GM12875 (cell line): ENCODE measurements at regions not wholly inside any gene's neighbourhood (a gene's known extent, or its start where the extent isn't known, plus 50 kb on each side); places are given as distances from the start of the nearest gene placed in this dataset.
"Not testable (repeated sequence)": the region's sequence is repeated elsewhere in the genome, so short reads cannot be mapped to it uniquely, and the experiment has no call there.

Experiments used
- H3K4me3 ChIP-seq: one replicate; pipeline ENCODE4 v1.5.1; 2011; ENCODE audit warnings: low read depth, low read length, control low read depth
- TF ChIP-seq, protein P1 (sequence below): IDR thresholded peaks from 2 replicates; pipeline ENCODE4 v1.5.1; 2011; ENCODE audit warnings: low read depth, mild to moderate bottlenecking, control low read depth, inconsistent platforms, low read length, moderate library complexity, borderline replicate concordance; ENCODE audit not compliant: insufficient read depth

DNA sequence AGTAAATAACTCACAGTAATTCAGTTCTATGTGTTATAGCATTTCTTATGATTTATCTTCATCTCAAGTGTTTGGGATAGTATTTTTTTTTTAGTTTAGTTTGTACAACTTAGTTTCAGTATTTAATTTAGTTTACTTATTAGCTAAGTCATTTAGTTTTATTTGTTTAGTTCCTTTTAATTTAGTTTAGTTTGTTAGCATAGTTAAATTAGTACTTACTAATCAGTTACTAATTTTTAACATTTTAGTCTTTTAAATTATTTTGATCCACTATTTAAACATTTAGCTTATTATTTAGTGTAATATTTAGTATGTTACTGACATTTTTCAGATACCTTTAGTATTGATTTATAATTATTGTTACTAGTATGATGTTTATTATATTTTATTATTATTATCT, 85.2 kb upstream of the SIPA1L2 start:
- H3K4me3 ChIP-seq: no peak overlapping the region
- TF ChIP-seq, protein P1, sequence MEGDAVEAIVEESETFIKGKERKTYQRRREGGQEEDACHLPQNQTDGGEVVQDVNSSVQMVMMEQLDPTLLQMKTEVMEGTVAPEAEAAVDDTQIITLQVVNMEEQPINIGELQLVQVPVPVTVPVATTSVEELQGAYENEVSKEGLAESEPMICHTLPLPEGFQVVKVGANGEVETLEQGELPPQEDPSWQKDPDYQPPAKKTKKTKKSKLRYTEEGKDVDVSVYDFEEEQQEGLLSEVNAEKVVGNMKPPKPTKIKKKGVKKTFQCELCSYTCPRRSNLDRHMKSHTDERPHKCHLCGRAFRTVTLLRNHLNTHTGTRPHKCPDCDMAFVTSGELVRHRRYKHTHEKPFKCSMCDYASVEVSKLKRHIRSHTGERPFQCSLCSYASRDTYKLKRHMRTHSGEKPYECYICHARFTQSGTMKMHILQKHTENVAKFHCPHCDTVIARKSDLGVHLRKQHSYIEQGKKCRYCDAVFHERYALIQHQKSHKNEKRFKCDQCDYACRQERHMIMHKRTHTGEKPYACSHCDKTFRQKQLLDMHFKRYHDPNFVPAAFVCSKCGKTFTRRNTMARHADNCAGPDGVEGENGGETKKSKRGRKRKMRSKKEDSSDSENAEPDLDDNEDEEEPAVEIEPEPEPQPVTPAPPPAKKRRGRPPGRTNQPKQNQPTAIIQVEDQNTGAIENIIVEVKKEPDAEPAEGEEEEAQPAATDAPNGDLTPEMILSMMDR: no peak

DNA sequence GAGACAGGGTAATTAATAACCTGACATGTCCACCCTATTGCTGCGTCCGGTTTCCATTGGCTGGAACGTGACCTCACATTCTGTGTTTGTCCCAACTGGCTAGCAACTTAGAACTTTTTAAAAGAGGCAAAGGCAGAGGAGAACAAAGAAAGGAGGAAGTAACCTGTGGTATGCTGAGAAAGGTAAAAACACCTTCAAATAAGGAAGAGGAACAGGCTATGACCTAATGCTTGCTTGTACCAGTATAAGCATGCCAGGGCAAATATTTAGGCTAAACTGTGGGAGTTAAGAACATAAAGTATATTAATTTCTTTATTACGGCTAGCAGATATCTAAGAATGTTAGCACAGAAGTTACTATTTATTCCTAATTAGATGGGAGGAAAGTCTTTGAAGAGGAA, 87.3 kb upstream of the MAP10 start:
- H3K4me3 ChIP-seq: not testable (repeated sequence)

DNA sequence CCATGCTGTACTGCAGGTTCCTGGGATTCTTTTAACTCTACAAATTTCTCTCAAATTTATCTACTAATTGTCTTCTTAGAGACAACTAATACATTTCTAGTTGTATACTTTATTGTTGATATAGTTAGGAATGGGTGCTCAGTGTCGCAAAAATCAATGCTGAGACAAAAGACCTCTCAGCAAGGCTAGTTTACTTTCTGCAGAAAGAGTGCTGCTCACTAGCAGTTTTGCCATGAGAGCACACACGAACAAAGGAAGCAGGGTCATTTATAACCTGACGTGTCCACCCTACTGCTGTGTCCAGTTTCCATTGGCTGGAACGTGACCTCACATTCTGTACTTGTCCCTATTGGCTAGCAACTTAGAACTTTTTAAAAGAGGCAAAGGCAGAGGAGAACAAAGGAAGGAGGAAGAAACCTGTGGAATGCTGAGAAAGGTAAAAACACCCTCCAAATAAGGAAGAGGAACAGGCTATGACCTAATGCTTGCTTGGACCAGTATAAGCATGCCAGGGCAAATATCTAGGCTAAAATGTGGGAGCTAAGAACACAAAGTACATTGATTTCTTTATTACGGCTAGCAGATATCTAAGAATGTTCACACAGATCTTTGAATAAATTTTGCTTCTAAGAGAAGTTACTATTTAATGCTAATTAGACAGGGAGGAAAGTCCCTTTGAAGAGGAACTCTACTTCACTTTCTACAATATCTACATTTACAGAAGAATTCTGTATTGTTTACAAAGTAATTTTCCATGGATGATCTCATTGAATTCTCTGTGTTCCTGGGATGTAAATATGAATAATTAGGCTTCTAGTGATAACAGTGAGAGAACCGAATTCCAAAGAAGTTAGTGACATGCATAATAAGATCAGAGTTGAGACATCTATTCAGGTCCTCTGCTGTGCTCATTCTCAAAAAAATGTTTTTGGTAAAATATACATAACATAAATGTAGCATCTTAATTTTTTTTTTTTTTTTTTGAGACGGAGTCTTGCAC, 86.0 kb upstream of the MAP10 start:
- TF ChIP-seq, protein P1: no peak

DNA sequence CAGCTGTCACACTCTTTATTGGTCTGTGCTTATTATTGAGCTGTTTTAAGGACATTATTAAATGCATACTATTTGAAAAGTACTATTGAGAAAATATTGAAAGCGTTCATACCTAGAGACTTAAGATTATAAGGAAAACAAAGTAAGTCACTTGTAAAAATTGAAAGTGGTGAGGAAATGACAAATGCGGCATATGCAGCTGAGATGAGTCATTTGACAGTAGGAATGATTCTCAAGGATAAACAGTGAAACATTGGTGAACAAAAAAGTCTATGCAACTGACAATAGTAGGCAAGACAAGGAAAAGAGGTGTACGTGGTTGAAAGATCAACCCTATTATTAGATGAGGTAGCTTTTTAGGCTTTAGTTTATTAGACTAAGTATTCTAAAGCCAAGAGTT, 82.6 kb upstream of the MAP10 start:
- TF ChIP-seq, protein P1: no peak
- H3K4me3 ChIP-seq: no peak overlapping the region

More for the DNA sequence above, 86.0 kb upstream of the MAP10 start:
- no peak overlapping the region for H3K4me3 ChIP-seq

DNA sequence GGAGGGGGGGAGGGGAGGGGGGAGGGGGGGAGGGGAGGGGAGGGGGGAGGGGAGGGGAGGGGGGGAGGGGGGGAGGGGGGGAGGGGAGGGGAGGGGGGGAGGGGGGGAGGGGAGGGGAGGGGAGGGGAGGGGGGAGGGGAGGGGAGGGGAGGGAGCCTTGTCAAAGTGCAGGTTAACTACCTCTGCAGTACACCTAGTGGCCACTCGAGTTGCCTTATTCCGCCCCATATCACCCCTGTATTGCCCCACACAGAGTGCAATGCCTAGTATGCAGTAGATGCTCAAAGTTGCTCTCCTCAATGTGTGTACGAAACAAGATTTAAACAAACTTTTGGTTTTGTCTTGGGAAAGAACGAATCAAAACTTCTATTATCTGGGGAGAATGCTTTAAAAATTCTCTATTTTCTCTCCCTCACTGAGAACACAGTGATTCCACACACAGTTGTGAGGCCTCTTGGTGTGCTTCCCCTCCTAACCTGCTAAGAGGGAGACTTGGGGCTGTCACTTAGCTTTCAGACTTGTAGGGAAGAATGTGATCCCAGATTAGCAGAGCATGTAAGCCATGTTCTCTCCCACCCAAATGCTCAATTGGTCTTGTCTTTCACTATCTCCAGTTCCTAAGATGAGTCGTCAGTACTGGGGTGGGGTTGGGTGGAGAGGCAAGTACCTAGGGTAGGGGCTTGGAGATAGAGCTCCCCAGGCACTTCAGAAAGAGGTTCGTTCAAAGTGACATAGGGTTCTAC, 79.7 kb upstream of the MAP10 start:
- TF ChIP-seq, protein P1: 0 out of 2 replicates have a peak, but pooled peaks have one; percentile 5
- no peak overlapping the region for H3K4me3 ChIP-seq

DNA sequence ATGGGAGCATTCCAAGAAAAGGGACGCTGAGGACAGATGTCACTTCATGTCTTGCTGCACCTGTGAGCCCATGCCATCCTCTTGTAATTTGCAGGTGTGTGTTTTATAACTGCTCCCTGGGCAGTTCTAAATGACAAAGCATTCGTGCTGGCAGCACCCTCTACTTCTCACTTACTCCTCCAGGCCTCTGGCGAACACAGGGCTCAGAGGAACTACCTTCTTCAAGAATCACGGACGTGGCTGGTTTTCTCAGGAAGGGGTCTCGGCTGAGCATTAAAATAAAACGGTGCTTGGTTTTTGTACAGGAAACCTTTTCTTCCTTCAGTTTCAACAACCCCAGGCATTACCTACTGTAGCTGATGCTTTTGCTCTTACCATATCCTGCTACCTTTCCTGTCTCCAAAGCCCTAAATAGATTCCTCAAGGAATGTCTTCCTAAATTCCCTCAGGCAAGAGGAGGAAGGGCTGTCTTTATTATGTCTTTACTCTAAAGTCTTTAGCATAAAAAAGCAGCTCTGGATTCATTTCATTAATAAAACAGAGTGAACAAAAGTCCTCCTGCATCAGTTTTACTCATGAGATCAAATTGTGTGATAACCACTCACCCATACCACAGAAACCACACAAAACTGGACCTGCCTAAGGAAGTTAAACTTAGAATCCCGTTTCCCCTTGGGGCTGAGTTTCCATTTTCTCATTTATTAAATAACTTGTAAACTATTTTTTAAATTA, 79.0 kb upstream of the MAP10 start:
- H3K4me3 ChIP-seq: no peak overlapping the region
- TF ChIP-seq, protein P1: no peak
